ENCODE measurements at regions not wholly inside any gene's neighbourhood (a gene's known extent, or its start where the extent isn't known, plus 50 kb on each side); places are given as distances from the start of the nearest gene placed in this dataset.
"Not testable (repeated sequence)": the region's sequence is repeated elsewhere in the genome, so short reads cannot be mapped to it uniquely, and the experiment has no call there.

- no peak for DNase-seq (ENCODE audit: low spot score)
- POLR2A ChIA-PET (ENCODE audit: low non-redundant PET): no interaction called here
- no peak for TF ChIP-seq CTCF (conservative IDR thresholded peaks at IDR 0.05; ENCODE audit: low read depth)
- CTCF ChIA-PET: interaction anchor here (0.6 to 0.7 kb wide), 2 partner anchors 9 to 965 kb away, joined by 3 to 6 read pairs; no protein-coding TSS in a partner anchor
- no peak overlapping the region for H3K27ac ChIP-seq
Observed at GRCh38 chr13:33554919-33555791, 262.8 kb upstream of the RFC3 start.

- ChIA-PET CTCF (interaction anchor here (0.7 kb wide), 1 partner anchor 1633 kb away, joined by 3 read pairs; no protein-coding TSS in a partner anchor), POLR2A (ENCODE audit: low non-redundant PET) (no interaction called here)
- no peak for DNase-seq (ENCODE audit: low spot score)
- TF ChIP-seq CTCF (conservative IDR thresholded peaks at IDR 0.05; ENCODE audit: low read depth): no peak
- H3K27ac ChIP-seq: no peak overlapping the region
Observed at GRCh38 chr13:33556828-33557227, 261.1 kb upstream of the RFC3 start.

- TF ChIP-seq CTCF (conservative IDR thresholded peaks at IDR 0.05; ENCODE audit: low read depth): no peak
- CTCF ChIA-PET: no interaction called here
- DNase-seq (ENCODE audit: low spot score): no peak
- H3K27ac ChIP-seq: no peak overlapping the region
- POLR2A ChIA-PET (ENCODE audit: low non-redundant PET): no interaction called here
Observed at GRCh38 chr13:33560726-33561125, 257.2 kb upstream of the RFC3 start.

GRCh38 chr13:33561627-33562026 lies 256.3 kb upstream of the RFC3 start:
- ChIA-PET CTCF (no interaction called here), POLR2A (ENCODE audit: low non-redundant PET) (no interaction called here)
- no peak for TF ChIP-seq CTCF (conservative IDR thresholded peaks at IDR 0.05; ENCODE audit: low read depth)
- DNase-seq (ENCODE audit: low spot score): peak; percentile 14
- no peak overlapping the region for H3K27ac ChIP-seq

GRCh38 chr13:33571618-33572017 lies 246.3 kb upstream of the RFC3 start:
- no peak overlapping the region for H3K27ac ChIP-seq
- ChIA-PET POLR2A (ENCODE audit: low non-redundant PET) (no interaction called here), CTCF (no interaction called here)
- DNase-seq (ENCODE audit: low spot score): no peak
- TF ChIP-seq CTCF (conservative IDR thresholded peaks at IDR 0.05; ENCODE audit: low read depth): no peak

GRCh38 chr13:33572322-33572721 lies 245.6 kb upstream of the RFC3 start:
- DNase-seq (ENCODE audit: low spot score); CTCF ChIA-PET; POLR2A ChIA-PET (ENCODE audit: low non-redundant PET); H3K27ac ChIP-seq: not testable (repeated sequence)

GRCh38 chr13:33575378-33575777 lies 242.6 kb upstream of the RFC3 start:
- no peak for TF ChIP-seq CTCF (conservative IDR thresholded peaks at IDR 0.05; ENCODE audit: low read depth)
- H3K27ac ChIP-seq: no peak overlapping the region
- CTCF ChIA-PET: no interaction called here
- no peak for DNase-seq (ENCODE audit: low spot score)
- POLR2A ChIA-PET (ENCODE audit: low non-redundant PET): no interaction called here
